Activated CD8-positive, alpha-beta T cell treated with anti-CD3 and anti-CD28 coated beads, Interleukin-2, amount 10 ng/mL, durations not matched to agents 7 days and 5 days (primary cell): ENCODE measurements at regions not wholly inside any gene's neighbourhood (a gene's known extent, or its start where the extent isn't known, plus 50 kb on each side); places are given as distances from the start of the nearest gene placed in this dataset.

Experiments used
- ATAC-seq: fragments of 150-1000 bp; cut with Tn5 transposase; one replicate; pipeline ENCODE4 v1.10.0; 2021; ENCODE audit warnings: moderate library complexity
- CTCF ChIA-PET: fragments of 350-600 bp; sonication (Branson Sonifier 250); formaldehyde crosslinking; loops from one replicate; lab custom pipeline; 2021; ENCODE audit warnings: antibody characterized with exemption; lab: Charles Lee
- POLR2A ChIA-PET: fragments of 350-600 bp; sonication (Branson Sonifier 250); formaldehyde crosslinking; loops from one replicate; lab custom pipeline; 2021; ENCODE audit warnings: antibody characterized with exemption; lab: Charles Lee
- DNase-seq: peaks from one replicate; pipeline ENCODE4 v3.0.0-alpha.2; 2020
- H3K27ac Mint-ChIP-seq: one replicate; pipeline ENCODE4 v1.8.0; 2021; ENCODE audit warnings: mild to moderate bottlenecking, mixed read lengths
- H3K27me3 Mint-ChIP-seq: one replicate; pipeline ENCODE4 v1.8.0; 2021; ENCODE audit warnings: low read depth, mixed read lengths
- H3K36me3 Mint-ChIP-seq: one replicate; pipeline ENCODE4 v1.8.0; 2021; ENCODE audit warnings: low read depth, mixed read lengths
- H3K4me1 Mint-ChIP-seq: one replicate; pipeline ENCODE4 v1.8.0; 2021; ENCODE audit warnings: low read depth, mixed read lengths
- H3K4me3 Mint-ChIP-seq: one replicate; pipeline ENCODE4 v1.8.0; 2021; ENCODE audit warnings: mild to moderate bottlenecking, mixed read lengths
- H3K9me3 Mint-ChIP-seq: one replicate; pipeline ENCODE4 v1.8.0; 2022; ENCODE audit warnings: mixed read lengths; ENCODE audit not compliant: insufficient read depth

GRCh38 chr12:46680506-46680905 is 145.3 kb downstream of the SLC38A4 start:
- ATAC-seq, result no peak
- H3K9me3 Mint-ChIP-seq, result no peaks in the 10 kb centered on the region
- no peak overlapping the region for H3K27ac Mint-ChIP-seq
- no peak overlapping the region for H3K4me3 Mint-ChIP-seq
- ChIA-PET CTCF (interaction anchor here (2.9 kb wide), 1 partner anchor 555 kb away, joined by 8 read pairs; no protein-coding TSS in a partner anchor), POLR2A (interaction anchor here (0.6 kb wide), 1 partner anchor 19 kb away, joined by 4 read pairs; no protein-coding TSS in a partner anchor)
- H3K27me3 Mint-ChIP-seq, result no peaks in the 10 kb centered on the region
- H3K4me1 Mint-ChIP-seq, result no peaks in the 10 kb centered on the region
- peaks cover 3% of the 10 kb centered on the region for H3K36me3 Mint-ChIP-seq
- no peak for DNase-seq

DNA sequence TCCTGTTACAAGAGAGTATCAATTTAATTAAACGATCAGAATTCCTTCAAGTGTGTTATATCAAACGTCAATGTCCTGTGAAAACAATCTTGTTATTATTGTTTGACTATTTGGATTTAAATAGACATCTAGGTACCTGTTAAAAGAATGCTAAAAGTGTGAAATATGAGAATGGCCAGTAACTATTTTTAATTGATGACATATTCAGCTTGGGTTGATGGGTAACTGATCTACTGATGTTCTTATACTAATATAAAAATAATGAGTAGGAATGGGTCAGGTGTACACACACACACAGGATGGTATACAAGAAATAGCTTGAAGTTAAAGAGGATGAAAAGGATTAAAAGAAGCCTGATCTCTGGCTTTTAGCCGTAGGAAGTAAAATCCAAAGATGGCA is 146.0 kb downstream of the SLC38A4 start:
- Mint-ChIP-seq H3K27ac (no peak overlapping the region), H3K9me3 (no peaks in the 10 kb centered on the region), H3K27me3 (no peaks in the 10 kb centered on the region), H3K36me3 (peaks cover 3% of the 10 kb centered on the region), H3K4me3 (no peak overlapping the region), H3K4me1 (no peaks in the 10 kb centered on the region)
- ATAC-seq (no peak), DNase-seq (no peak)
- CTCF ChIA-PET, result interaction anchor here (1.0 to 4.8 kb wide), 2 partner anchors 305 to 555 kb away, joined by 3 to 21 read pairs; no protein-coding TSS in a partner anchor
- POLR2A ChIA-PET, result no interaction called here

GRCh38 chr12:46678426-46678825 is 147.4 kb downstream of the SLC38A4 start:
- H3K9me3 Mint-ChIP-seq, result no peaks in the 10 kb centered on the region
- DNase-seq, result no peak
- ChIA-PET CTCF (interaction anchor here (0.7 to 4.8 kb wide), 2 partner anchors 345 to 553 kb away, joined by 4 to 21 read pairs; no protein-coding TSS in a partner anchor), POLR2A (no interaction called here)
- no peak for ATAC-seq
- no peak overlapping the region for H3K27ac Mint-ChIP-seq
- no peak overlapping the region for H3K4me3 Mint-ChIP-seq
- H3K4me1 Mint-ChIP-seq, result no peaks in the 10 kb centered on the region
- H3K36me3 Mint-ChIP-seq, result peaks cover 3% of the 10 kb centered on the region
- no peaks in the 10 kb centered on the region for H3K27me3 Mint-ChIP-seq

DNA sequence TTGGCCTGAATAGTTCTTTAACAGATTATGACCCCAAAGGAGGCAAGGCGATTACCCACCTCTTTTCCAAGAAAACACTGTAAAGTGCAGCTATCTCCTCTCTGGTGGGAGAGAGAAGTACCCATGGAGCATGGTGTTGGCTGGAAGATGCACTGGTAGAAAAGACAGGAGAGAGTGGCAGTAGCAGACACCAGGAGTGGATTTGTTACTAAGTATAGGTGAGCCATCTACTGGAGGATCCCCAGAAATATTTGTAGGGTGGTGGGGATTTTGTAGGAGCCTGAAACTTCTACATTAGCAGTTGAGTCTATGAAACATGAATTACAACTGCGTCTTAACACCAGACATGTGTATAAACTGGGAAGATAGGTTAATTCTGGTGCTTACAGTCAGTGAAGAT is 148.0 kb downstream of the SLC38A4 start:
- no peaks in the 10 kb centered on the region for H3K36me3 Mint-ChIP-seq
- ATAC-seq (no peak), DNase-seq (no peak)
- H3K4me1 Mint-ChIP-seq, result no peaks in the 10 kb centered on the region
- no peaks in the 10 kb centered on the region for H3K27me3 Mint-ChIP-seq
- no peak overlapping the region for H3K4me3 Mint-ChIP-seq
- POLR2A ChIA-PET, result no interaction called here
- CTCF ChIA-PET, result interaction anchor here (1.4 to 4.8 kb wide), 3 partner anchors 11 to 553 kb away, joined by 4 to 21 read pairs (median 9); no protein-coding TSS in a partner anchor
- no peak overlapping the region for H3K27ac Mint-ChIP-seq
- no peaks in the 10 kb centered on the region for H3K9me3 Mint-ChIP-seq

DNA sequence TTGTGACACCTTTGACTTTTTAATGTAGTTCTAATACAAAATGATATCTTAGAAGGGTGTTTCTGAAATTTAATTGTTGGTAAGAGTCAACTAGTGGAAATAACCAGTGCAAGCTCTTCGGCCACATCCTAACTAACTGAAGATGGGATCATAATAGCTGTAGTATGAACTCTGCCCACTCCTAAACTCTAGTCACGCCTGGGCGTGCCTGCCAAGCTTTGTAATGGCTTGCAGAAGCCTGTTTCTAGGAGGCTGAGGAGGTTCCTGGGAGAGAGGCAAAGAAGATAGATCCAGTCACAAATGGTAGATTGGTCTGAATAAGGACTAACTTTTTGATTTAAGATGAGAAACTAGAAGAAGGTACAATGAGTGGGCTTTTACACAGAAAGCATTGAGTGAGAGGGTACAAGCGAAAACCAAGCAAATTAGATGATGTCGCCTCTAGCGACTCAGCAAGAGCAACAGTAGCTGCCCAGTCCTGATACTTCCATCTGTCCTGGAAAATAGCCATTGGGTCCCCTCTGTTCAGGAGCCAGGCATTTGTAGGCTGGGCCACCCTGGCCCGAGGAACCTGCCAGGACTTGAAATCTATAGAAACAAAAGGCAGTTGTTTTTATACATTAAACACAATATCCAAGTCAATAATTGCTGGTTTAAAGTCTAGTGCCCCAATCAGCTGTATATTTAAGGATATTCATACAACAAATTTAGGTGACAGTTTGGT is 148.8 kb downstream of the SLC38A4 start:
- Mint-ChIP-seq H3K36me3 (no peaks in the 10 kb centered on the region), H3K27me3 (no peaks in the 10 kb centered on the region), H3K4me3 (no peak overlapping the region), H3K27ac (no peak overlapping the region), H3K4me1 (no peaks in the 10 kb centered on the region), H3K9me3 (no peaks in the 10 kb centered on the region)
- CTCF ChIA-PET, result interaction anchor here (1.1 to 4.8 kb wide), 5 partner anchors 10 to 552 kb away, joined by 3 to 21 read pairs (median 9); no protein-coding TSS in a partner anchor
- no peak for ATAC-seq
- POLR2A ChIA-PET, result no interaction called here
- no peak for DNase-seq

- ATAC-seq, result no peak
- CTCF ChIA-PET, result interaction anchor here (1.1 to 4.8 kb wide), 6 partner anchors 10 to 551 kb away, joined by 3 to 21 read pairs (median 6); no protein-coding TSS in a partner anchor
- H3K27me3 Mint-ChIP-seq, result no peaks in the 10 kb centered on the region
- H3K9me3 Mint-ChIP-seq, result no peaks in the 10 kb centered on the region
- H3K4me1 Mint-ChIP-seq, result no peaks in the 10 kb centered on the region
- DNase-seq, result no peak
- POLR2A ChIA-PET, result no interaction called here
- H3K4me3 Mint-ChIP-seq, result no peak overlapping the region
- no peak overlapping the region for H3K27ac Mint-ChIP-seq
- H3K36me3 Mint-ChIP-seq, result no peaks in the 10 kb centered on the region
Measured at GRCh38 chr12:46676396-46676795, 149.4 kb downstream of the SLC38A4 start.

DNA sequence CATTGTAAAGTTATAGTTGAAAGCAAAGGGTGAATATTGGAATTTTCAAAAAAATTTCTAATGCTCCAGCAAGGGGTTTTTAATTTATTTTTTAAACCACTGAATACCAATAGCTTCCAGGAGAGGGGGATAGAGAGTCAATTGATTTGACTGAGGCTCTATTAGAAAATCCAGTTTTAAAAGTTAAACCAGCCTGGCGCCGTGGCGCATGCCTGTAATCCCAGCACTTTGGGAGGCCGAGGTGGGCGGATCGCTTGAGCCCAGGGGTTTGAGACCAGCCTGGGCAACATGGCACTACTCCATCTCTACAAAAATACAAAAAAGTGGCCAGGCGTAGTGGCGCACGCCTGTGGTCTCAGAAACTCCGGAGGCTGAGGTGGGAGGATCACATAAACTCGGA is 150.1 kb downstream of the SLC38A4 start:
- Mint-ChIP-seq H3K36me3 (no peaks in the 10 kb centered on the region), H3K4me3 (no peak overlapping the region), H3K9me3 (no peaks in the 10 kb centered on the region), H3K27ac (no peak overlapping the region), H3K4me1 (no peaks in the 10 kb centered on the region), H3K27me3 (no peaks in the 10 kb centered on the region)
- ATAC-seq (no peak), DNase-seq (no peak)
- CTCF ChIA-PET, result interaction anchor here (1.1 to 4.8 kb wide), 5 partner anchors 11 to 551 kb away, joined by 3 to 21 read pairs (median 9); no protein-coding TSS in a partner anchor
- POLR2A ChIA-PET, result no interaction called here

DNA sequence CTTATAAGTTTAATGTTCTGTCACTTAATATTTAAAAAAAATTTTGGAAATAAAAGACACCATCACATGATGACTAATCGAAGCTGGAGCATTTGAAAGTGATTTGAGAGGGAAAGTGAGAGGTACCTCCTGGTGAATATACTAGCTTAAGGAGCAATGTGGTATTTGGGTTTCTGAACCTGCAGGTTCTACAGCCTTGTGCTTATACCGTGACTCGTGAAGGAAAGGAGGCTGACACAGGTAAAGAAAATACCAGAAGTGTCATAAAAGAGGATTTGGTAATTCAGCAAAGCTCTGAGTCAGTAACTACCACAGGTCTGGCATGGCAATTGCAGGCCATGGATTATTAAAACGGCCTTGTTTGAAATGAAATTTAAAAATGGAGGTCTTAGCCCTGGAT is 151.0 kb downstream of the SLC38A4 start:
- no peak for ATAC-seq
- no peaks in the 10 kb centered on the region for H3K27me3 Mint-ChIP-seq
- no peak for DNase-seq
- peaks cover 4% of the 10 kb centered on the region for H3K36me3 Mint-ChIP-seq
- ChIA-PET CTCF (interaction anchor here (0.9 to 3.3 kb wide), 3 partner anchors 10 to 258 kb away, joined by 5 to 11 read pairs (median 10); no protein-coding TSS in a partner anchor), POLR2A (interaction anchor here (1.0 kb wide), 1 partner anchor 307 kb away, joined by 6 read pairs; no protein-coding TSS in a partner anchor)
- H3K9me3 Mint-ChIP-seq, result no peaks in the 10 kb centered on the region
- H3K4me1 Mint-ChIP-seq, result no peaks in the 10 kb centered on the region
- H3K27ac Mint-ChIP-seq, result no peak overlapping the region
- no peak overlapping the region for H3K4me3 Mint-ChIP-seq

DNA sequence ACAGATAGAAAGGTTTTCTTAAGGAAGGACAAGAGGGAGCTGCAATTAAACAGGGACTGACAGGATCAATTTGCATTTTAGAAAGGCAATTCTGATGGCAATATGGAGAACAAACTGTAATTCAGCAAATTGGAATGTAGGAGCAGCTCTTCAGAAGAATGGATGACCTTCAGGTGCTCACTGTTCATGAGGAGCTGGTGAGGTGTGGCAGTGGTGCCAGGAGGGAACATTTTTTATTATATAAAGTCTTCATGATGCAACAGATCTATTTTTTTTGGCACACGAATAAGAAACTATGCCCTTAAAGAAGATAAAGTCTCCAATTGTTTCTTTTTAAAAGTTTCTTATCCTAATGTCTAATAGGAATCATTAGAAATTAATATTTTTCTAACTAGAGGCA is 151.7 kb downstream of the SLC38A4 start:
- POLR2A ChIA-PET, result interaction anchor here (0.5 to 1.0 kb wide), 2 partner anchors 306 to 1214 kb away, joined by 3 to 6 read pairs; no protein-coding TSS in a partner anchor
- Mint-ChIP-seq H3K9me3 (no peaks in the 10 kb centered on the region), H3K4me3 (no peak overlapping the region), H3K36me3 (peaks cover 7% of the 10 kb centered on the region), H3K4me1 (no peaks in the 10 kb centered on the region), H3K27me3 (no peaks in the 10 kb centered on the region), H3K27ac (no peak overlapping the region)
- CTCF ChIA-PET, result interaction anchor here (0.9 to 3.3 kb wide), 5 partner anchors 9 to 550 kb away, joined by 3 to 11 read pairs (median 5); no protein-coding TSS in a partner anchor
- ATAC-seq, result no peak
- no peak for DNase-seq

- peaks cover 14% of the 10 kb centered on the region for H3K36me3 Mint-ChIP-seq
- no peak overlapping the region for H3K27ac Mint-ChIP-seq
- H3K4me1 Mint-ChIP-seq, result no peaks in the 10 kb centered on the region
- CTCF ChIA-PET, result no interaction called here
- POLR2A ChIA-PET, result no interaction called here
- H3K4me3 Mint-ChIP-seq, result no peak overlapping the region
- no peaks in the 10 kb centered on the region for H3K27me3 Mint-ChIP-seq
- H3K9me3 Mint-ChIP-seq, result no peaks in the 10 kb centered on the region
- no peak for ATAC-seq
- no peak for DNase-seq
Measured at GRCh38 chr12:46671102-46671501, 154.7 kb downstream of the SLC38A4 start.

GRCh38 chr12:46670636-46671035 is 155.2 kb downstream of the SLC38A4 start:
- DNase-seq, result no peak
- Mint-ChIP-seq H3K4me3 (no peak overlapping the region), H3K9me3 (no peaks in the 10 kb centered on the region), H3K36me3 (peaks cover 14% of the 10 kb centered on the region), H3K27ac (no peak overlapping the region), H3K4me1 (peaks cover 1% of the 10 kb centered on the region), H3K27me3 (no peaks in the 10 kb centered on the region)
- no peak for ATAC-seq
- POLR2A ChIA-PET, result no interaction called here
- CTCF ChIA-PET, result no interaction called here

- no peaks in the 10 kb centered on the region for H3K9me3 Mint-ChIP-seq
- no peaks in the 10 kb centered on the region for H3K27me3 Mint-ChIP-seq
- H3K4me3 Mint-ChIP-seq, result no peak overlapping the region
- POLR2A ChIA-PET, result no interaction called here
- H3K27ac Mint-ChIP-seq, result no peak overlapping the region
- peaks cover 8% of the 10 kb centered on the region for H3K4me1 Mint-ChIP-seq
- ATAC-seq (no peak), DNase-seq (no peak)
- H3K36me3 Mint-ChIP-seq, result peaks cover 14% of the 10 kb centered on the region
- CTCF ChIA-PET, result interaction anchor here (0.6 kb wide), 1 partner anchor 111 kb away, joined by 3 read pairs; no protein-coding TSS in a partner anchor
Measured at GRCh38 chr12:46669720-46670119, 156.1 kb downstream of the SLC38A4 start.
